Neural cell (in vitro differentiated cells): ENCODE measurements at regions not wholly inside any gene's neighbourhood (a gene's known extent, or its start where the extent isn't known, plus 50 kb on each side); places are given as distances from the start of the nearest gene placed in this dataset.
"Not testable (repeated sequence)": the region's sequence is repeated elsewhere in the genome, so short reads cannot be mapped to it uniquely, and the experiment has no call there.

Experiments used
- H2AFZ ChIP-seq: fragments of 200-600, 300-800 bp; sonication (generic), shearing (Covaris generic); 2 replicates; pipeline ENCODE4 v1.6.0; 2014; ENCODE audit warnings: low read depth, mild to moderate bottlenecking, antibody characterized with exemption, low read length, moderate library complexity
- H3F3A ChIP-seq: fragments of 200-600 bp; shearing (Covaris generic); 2 replicates; pipeline ENCODE4 v1.6.1; 2016; ENCODE audit warnings: mild to moderate bottlenecking, moderate library complexity, mixed read lengths, antibody characterized with exemption, low read length; ENCODE audit not compliant: insufficient read depth, poor library complexity, severe bottlenecking
- H3K27ac ChIP-seq: fragments of 200-600, 300-800 bp; sonication (generic), shearing (Covaris generic); 2 replicates; pipeline ENCODE4 v1.5.1; 2014; ENCODE audit warnings: mild to moderate bottlenecking, low read length, moderate library complexity
- H3K27me3 ChIP-seq: fragments of 300-800, 200-600 bp; sonication (generic), shearing (Covaris generic); 2 replicates; pipeline ENCODE4 v1.6.0; 2014; ENCODE audit warnings: mild to moderate bottlenecking, low read depth, low read length, moderate library complexity; ENCODE audit not compliant: insufficient read depth
- H3K36me3 ChIP-seq: fragments of 300-800, 200-600 bp; sonication (generic), shearing (Covaris generic); 2 replicates; pipeline ENCODE4 v1.5.1; 2014; ENCODE audit warnings: mild to moderate bottlenecking, antibody characterized with exemption, low read length, moderate library complexity; ENCODE audit not compliant: insufficient read depth
- H3K4me2 ChIP-seq: fragments of 300-800, 200-600 bp; sonication (generic), shearing (Covaris generic); 2 replicates; pipeline ENCODE4 v1.6.0; 2014; ENCODE audit warnings: mild to moderate bottlenecking, low read length
- H3K4me3 ChIP-seq: fragments of 300-800, 200-600 bp; sonication (generic), shearing (Covaris generic); 2 replicates; pipeline ENCODE4 v1.5.1; 2014; ENCODE audit warnings: mild to moderate bottlenecking, low read length, moderate library complexity
- H3K79me2 ChIP-seq: fragments of 200-600 bp; shearing (Covaris generic); replicated peaks from 2 replicates; pipeline ENCODE4 v1.6.0; 2014; ENCODE audit warnings: mild to moderate bottlenecking, low read length, moderate library complexity; ENCODE audit not compliant: insufficient read depth
- H3K9ac ChIP-seq: fragments of 300-800, 200-600 bp; sonication (generic), shearing (Covaris generic); 2 replicates; pipeline ENCODE4 v1.6.1; 2016; ENCODE audit warnings: mild to moderate bottlenecking, low read length, mixed read lengths
- H3K9me2 ChIP-seq: fragments of 200-600 bp; shearing (Covaris generic); 2 replicates; pipeline ENCODE4 v1.6.1; 2016; ENCODE audit warnings: mild to moderate bottlenecking, low read length, mixed read lengths; ENCODE audit not compliant: insufficient read depth
- H3K9me3 ChIP-seq: fragments of 200-600, 300-800 bp; sonication (generic), shearing (Covaris generic); 2 replicates; pipeline ENCODE4 v1.6.1; 2016; ENCODE audit warnings: mild to moderate bottlenecking, mixed run types, low read length, moderate library complexity, mixed read lengths
- H4K20me1 ChIP-seq: fragments of 200-600 bp; shearing (Covaris generic); 2 replicates; pipeline ENCODE4 v1.6.1; 2016; ENCODE audit warnings: mild to moderate bottlenecking, mixed run types; ENCODE audit not compliant: insufficient read depth
- EP300 ChIP-seq: fragments of 450-650 bp; conservative IDR thresholded peaks from 2 replicates; pipeline ENCODE4 v1.6.1; 2014; ENCODE audit warnings: antibody characterized with exemption, mild to moderate bottlenecking, moderate library complexity; ENCODE audit not compliant: poor library complexity, severe bottlenecking
- EZH2 ChIP-seq: fragments of 200-600, 300-800 bp; shearing (Covaris generic), sonication (generic); IDR thresholded peaks from 2 replicates; pipeline ENCODE4 v1.6.1; 2014; ENCODE audit warnings: antibody characterized with exemption, low read length, borderline replicate concordance, mild to moderate bottlenecking; ENCODE audit not compliant: insufficient read depth, poor library complexity, severe bottlenecking
- MXI1 ChIP-seq: fragments of 450-650 bp; conservative IDR thresholded peaks from 2 replicates; pipeline ENCODE4 v1.6.1; 2014; ENCODE audit warnings: antibody characterized with exemption, mild to moderate bottlenecking; ENCODE audit not compliant: poor library complexity, severe bottlenecking
- REST ChIP-seq: IDR thresholded peaks from 2 replicates; pipeline ENCODE4 v1.6.1; 2012; ENCODE audit warnings: borderline replicate concordance
- SMC3 ChIP-seq: fragments of 450-650 bp; conservative IDR thresholded peaks from 2 replicates; pipeline ENCODE4 v1.6.1; 2014; ENCODE audit warnings: antibody characterized with exemption, mild to moderate bottlenecking, moderate library complexity; ENCODE audit not compliant: poor library complexity
- TAF1 ChIP-seq: IDR thresholded peaks from 2 replicates; pipeline ENCODE4 v1.6.1; 2012; ENCODE audit warnings: low read depth

- H3K9me2 ChIP-seq, H3K79me2 ChIP-seq, H3K9me3 ChIP-seq, H3F3A ChIP-seq, H3K4me3 ChIP-seq, H3K4me2 ChIP-seq, H3K36me3 ChIP-seq, H3K27me3 ChIP-seq, H4K20me1 ChIP-seq, H3K9ac ChIP-seq, H3K27ac ChIP-seq, H2AFZ ChIP-seq: not testable (repeated sequence)
These were observed 85.2 kb upstream of the FOXP2 start for GRCh38 chr7:114329458-114329857.

GRCh38 chr7:114317450-114318098 is 97.0 kb upstream of the FOXP2 start:
- H3K4me2 ChIP-seq = no peak overlapping the region
- no peaks in the 10 kb centered on the region for H3K27me3 ChIP-seq
- no peaks in the 10 kb centered on the region for H3K9me3 ChIP-seq
- H4K20me1 ChIP-seq = no peaks in the 10 kb centered on the region
- TF ChIP-seq TAF1 = no peak
- H3F3A ChIP-seq = no peaks in the 10 kb centered on the region
- H3K4me3 ChIP-seq = no peak overlapping the region
- H3K9me2 ChIP-seq = no peaks in the 10 kb centered on the region
- H2AFZ ChIP-seq = no peak overlapping the region
- H3K9ac ChIP-seq = no peak overlapping the region
- no peaks in the 10 kb centered on the region for H3K79me2 ChIP-seq
- no peak overlapping the region for H3K27ac ChIP-seq
- no peaks in the 10 kb centered on the region for H3K36me3 ChIP-seq

GRCh38 chr7:114312649-114313048 is 102.0 kb upstream of the FOXP2 start:
- no peaks in the 10 kb centered on the region for H3K27me3 ChIP-seq
- no peaks in the 10 kb centered on the region for H3K9me2 ChIP-seq
- H3K27ac ChIP-seq = no peak overlapping the region
- H3K9me3 ChIP-seq = no peaks in the 10 kb centered on the region
- H4K20me1 ChIP-seq = no peaks in the 10 kb centered on the region
- H3F3A ChIP-seq = no peaks in the 10 kb centered on the region
- no peak overlapping the region for H3K4me3 ChIP-seq
- H3K79me2 ChIP-seq = no peaks in the 10 kb centered on the region
- no peak overlapping the region for H2AFZ ChIP-seq
- TF ChIP-seq EP300 (no peak), EZH2 (no peak), TAF1 (no peak), REST (no peak), SMC3 (no peak), MXI1 (no peak)
- H3K4me2 ChIP-seq = no peak overlapping the region
- H3K36me3 ChIP-seq = no peaks in the 10 kb centered on the region
- H3K9ac ChIP-seq = no peak overlapping the region
